Liver (tissue), 8 donors: ENCODE measurements at regions not wholly inside any gene's neighbourhood (a gene's known extent, or its start where the extent isn't known, plus 50 kb on each side); places are given as distances from the start of the nearest gene placed in this dataset.

Experiments used
- DNase-seq: peaks from one replicate; pipeline ENCODE4 v3.0.0-alpha.2; 2017; ENCODE audit warnings: low spot score
- H3K27ac ChIP-seq, 2 donors: one replicate each; pipeline ENCODE4 v1.7.0; 2013; ENCODE audit warnings: inconsistent platforms in 2 of 2, low read length in 2 of 2, control low read depth in 1 of 2, low read depth in 1 of 2, mild to moderate bottlenecking in 1 of 2
- H3K27me3 ChIP-seq, 4 donors: one replicate each; pipeline versions ENCODE4 v1.6.1 to v1.7.0; 2013; ENCODE audit warnings: low read length in 3 of 4, inconsistent platforms in 1 of 4, mild to moderate bottlenecking in 1 of 4, moderate library complexity in 1 of 4; ENCODE audit not compliant: control insufficient read depth in 4 of 4, insufficient read depth in 4 of 4
- H3K36me3 ChIP-seq, 4 donors: one replicate each; pipeline versions ENCODE4 v1.6.1 to v1.7.0; 2013; ENCODE audit warnings: low read length in 3 of 4, mild to moderate bottlenecking in 3 of 4, low read depth in 1 of 4, moderate library complexity in 1 of 4; ENCODE audit not compliant: control insufficient read depth in 4 of 4, insufficient read depth in 3 of 4
- H3K4me1 ChIP-seq, 4 donors: one replicate each; pipeline versions ENCODE4 v1.6.1 to v1.7.0; 2013; ENCODE audit warnings: low read length in 3 of 4, mild to moderate bottlenecking in 3 of 4, moderate library complexity in 1 of 4; ENCODE audit not compliant: control insufficient read depth in 4 of 4, insufficient read depth in 4 of 4
- H3K4me3 ChIP-seq, 3 donors: one replicate each; pipeline versions ENCODE4 v1.6.1 to v1.7.0; 2013; ENCODE audit warnings: low read length in 3 of 3, control low read depth in 1 of 3, low read depth in 1 of 3, mild to moderate bottlenecking in 1 of 3
- H3K9ac ChIP-seq, 2 donors: one replicate each; pipeline ENCODE4 v1.7.0; 2013; ENCODE audit warnings: low read length in 2 of 2, mild to moderate bottlenecking in 2 of 2, moderate library complexity in 2 of 2, control low read depth in 1 of 2, low read depth in 1 of 2
- H3K9me3 ChIP-seq, 4 donors: one replicate each; pipeline versions ENCODE4 v1.6.1 to v1.7.0; 2013; ENCODE audit warnings: low read length in 3 of 4; ENCODE audit not compliant: control insufficient read depth in 4 of 4
- EGR1 ChIP-seq, 2 donors: IDR thresholded peaks; 2 replicates each; pipeline ENCODE4 v1.6.1; 2016 to 2018; ENCODE audit warnings: antibody characterized with exemption in 2 of 2, low read depth in 2 of 2
- FOXA2 ChIP-seq: IDR thresholded peaks from 2 replicates; pipeline ENCODE4 v1.6.1; 2016; ENCODE audit warnings: antibody characterized with exemption
- GABPA ChIP-seq, 2 donors: IDR thresholded peaks in 1 of 2; conservative IDR thresholded peaks in 1 of 2; 2 replicates each; pipeline ENCODE4 v1.6.1; 2016; ENCODE audit warnings: antibody characterized with exemption in 2 of 2, mild to moderate bottlenecking in 1 of 2, moderate library complexity in 1 of 2
- HNF4G ChIP-seq: IDR thresholded peaks from 2 replicates; pipeline ENCODE4 v1.6.1; 2016; ENCODE audit warnings: antibody characterized with exemption
- JUND ChIP-seq, 2 donors: IDR thresholded peaks; 2 replicates each; pipeline ENCODE4 v1.6.1; 2016; ENCODE audit warnings: antibody characterized with exemption in 2 of 2
- RAD21 ChIP-seq, 2 donors: IDR thresholded peaks; 2 replicates each; pipeline ENCODE4 v1.6.1; 2016; ENCODE audit warnings: antibody characterized with exemption in 2 of 2, mild to moderate bottlenecking in 2 of 2
- RXRA ChIP-seq, 2 donors: IDR thresholded peaks; 2 replicates each; pipeline ENCODE4 v1.6.1; 2017 to 2018; ENCODE audit warnings: antibody characterized with exemption in 2 of 2, mild to moderate bottlenecking in 1 of 2
- SP1 ChIP-seq: IDR thresholded peaks from 2 replicates; pipeline ENCODE4 v1.6.1; 2018; ENCODE audit warnings: antibody characterized with exemption, mild to moderate bottlenecking
- YY1 ChIP-seq: IDR thresholded peaks from 2 replicates; pipeline ENCODE4 v1.6.1; 2016; ENCODE audit warnings: antibody characterized with exemption, mild to moderate bottlenecking
- WGBS: extraction: QIAGEN DNeasy Blood & Tissue Kit; methylation state at CpG from one replicate; pipeline ENCODE4 v1.1.7; 2013; 5-methylcytosine and 5-hydroxymethylcytosine counted together
- TF ChIP-seq, protein P1 (sequence below): IDR thresholded peaks from 2 replicates; pipeline ENCODE4 v1.6.1; 2016; ENCODE audit warnings: antibody characterized with exemption
- TF ChIP-seq, protein P2 (sequence below): fragments of 150-350 bp; IDR thresholded peaks from 2 replicates; pipeline ENCODE4 v1.5.1; 2017; ENCODE audit warnings: improper control_type of control experiment, low read depth, low read length; ENCODE audit not compliant: missing input control
- donor health status: healthy.
- donor health status: healthy.
- donor health status: healthy.
- donor health status: healthy.
- donor health status: healthy.

DNA sequence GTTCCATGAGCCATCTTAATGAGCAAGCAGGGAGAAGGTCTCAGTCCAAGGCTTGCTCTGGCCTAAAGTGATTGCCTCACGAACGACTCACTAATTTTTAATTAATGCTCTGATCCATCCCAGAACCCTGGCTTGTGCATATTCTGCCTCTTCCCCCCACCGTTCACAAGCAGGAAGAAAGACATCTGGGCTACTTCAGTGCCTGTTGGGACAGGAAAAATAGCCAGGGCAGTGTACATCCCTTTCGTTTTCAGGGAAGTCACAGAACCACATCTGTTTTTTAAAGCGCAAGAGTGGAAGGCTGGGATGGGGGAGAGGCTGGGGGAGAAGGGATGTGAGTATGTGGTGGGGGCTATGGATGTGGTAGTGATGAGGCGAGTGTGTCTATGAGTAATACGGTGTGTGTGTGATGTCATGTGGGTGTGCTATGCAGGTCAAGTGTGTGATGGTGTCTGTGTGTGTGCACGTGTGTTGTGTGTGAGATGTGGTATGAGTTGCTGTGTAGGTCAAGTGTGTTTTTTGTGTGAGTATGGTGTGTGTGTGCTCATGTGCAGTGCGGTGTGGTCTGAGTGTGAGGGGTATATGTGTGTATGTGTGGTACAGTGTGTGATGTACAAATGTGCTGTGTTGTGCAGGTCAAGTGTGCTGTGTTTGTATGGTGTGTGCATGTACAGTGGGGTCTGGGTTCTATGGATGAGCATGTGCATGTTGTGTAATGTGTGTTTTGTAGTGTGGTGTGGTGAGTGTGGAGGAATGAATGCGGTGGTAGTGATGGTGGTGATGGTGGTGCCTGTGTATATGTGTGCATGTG lies 64.9 kb upstream of the SYT6 start:
- WGBS: 78% methylated on average over 10 of the region's 10 CpGs
- H3K36me3 ChIP-seq: no peaks in the 10 kb centered on the region
- H3K4me3 ChIP-seq: no peak overlapping the region
- H3K9ac ChIP-seq: no peak overlapping the region
- no peaks in the 10 kb centered on the region for H3K4me1 ChIP-seq
- no peaks in the 10 kb centered on the region for H3K27me3 ChIP-seq
- TF ChIP-seq HNF4G: no peak
- no peak for TF ChIP-seq YY1
- peak overlapping the region in 1 of 2 donors; percentile 19 for H3K27ac ChIP-seq
- no peak for DNase-seq
- H3K9me3 ChIP-seq: no peaks in the 10 kb centered on the region

DNA sequence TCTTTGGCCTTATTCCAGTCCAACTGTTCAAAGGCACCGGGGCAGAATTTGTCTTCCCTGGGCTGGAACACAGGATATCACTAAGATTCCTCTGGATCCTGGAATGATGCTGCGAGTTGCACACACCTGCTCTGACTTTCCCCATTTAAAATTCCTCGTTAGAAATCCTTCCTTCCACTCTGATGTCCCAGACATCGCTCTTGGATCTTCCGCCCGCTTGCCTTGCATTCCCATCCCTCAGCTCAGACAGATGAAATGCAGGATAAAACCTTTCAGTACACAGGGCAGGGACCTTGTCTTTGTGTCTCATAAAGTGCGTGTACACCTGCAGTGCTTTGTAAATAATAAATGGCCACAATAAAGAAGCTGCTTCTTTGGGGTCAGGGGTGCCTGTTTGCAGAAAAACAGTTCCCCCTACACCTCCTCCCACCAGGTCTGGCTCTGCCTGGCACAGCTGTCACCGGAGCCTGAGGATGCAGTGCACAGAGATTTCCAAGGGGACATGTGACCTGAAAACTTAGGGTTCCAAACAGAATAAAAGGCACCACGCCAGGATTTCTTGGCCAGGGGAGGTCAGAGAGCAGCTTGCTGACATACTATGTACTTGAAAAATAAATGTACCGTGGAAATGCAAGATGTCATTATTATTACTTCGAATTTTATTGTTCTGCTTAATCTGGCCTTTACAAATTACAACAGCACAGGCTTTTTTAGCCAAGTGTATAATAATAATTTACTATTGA lies 62.9 kb upstream of the SYT6 start:
- no peak overlapping the region for H3K27ac ChIP-seq
- H3K4me1 ChIP-seq: no peaks in the 10 kb centered on the region
- H3K4me3 ChIP-seq: no peak overlapping the region
- peaks cover 0 to 3% (median 0%) of the 10 kb centered on the region in 4 donors for H3K27me3 ChIP-seq
- TF ChIP-seq, protein P1, sequence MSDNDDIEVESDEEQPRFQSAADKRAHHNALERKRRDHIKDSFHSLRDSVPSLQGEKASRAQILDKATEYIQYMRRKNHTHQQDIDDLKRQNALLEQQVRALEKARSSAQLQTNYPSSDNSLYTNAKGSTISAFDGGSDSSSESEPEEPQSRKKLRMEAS: no peak
- TF ChIP-seq FOXA2 (no peak), EGR1 (IDR thresholded peaks at IDR 0.05; ENCODE audit: low read depth in 2 of 2) (no peak), JUND (IDR thresholded peaks at IDR 0.05) (no peak), GABPA (IDR thresholded peaks at IDR 0.05 in 1 of 2, conservative IDR thresholded peaks at IDR 0.05 in 1 of 2) (no peak), HNF4G (no peak)
- H3K36me3 ChIP-seq: no peaks in the 10 kb centered on the region
- 71% methylated on average over 11 of the region's 11 CpGs for WGBS
- DNase-seq: no peak
- H3K9ac ChIP-seq: no peak overlapping the region
- no peaks in the 10 kb centered on the region for H3K9me3 ChIP-seq

- no peak overlapping the region for H3K27ac ChIP-seq
- H3K9me3 ChIP-seq: no peaks in the 10 kb centered on the region
- TF ChIP-seq HNF4G (no peak), SP1 (no peak), FOXA2 (no peak), EGR1 (IDR thresholded peaks at IDR 0.05; ENCODE audit: low read depth in 2 of 2) (no peak), RXRA (IDR thresholded peaks at IDR 0.05) (no peak), RAD21 (IDR thresholded peaks at IDR 0.05) (peak in 1 of 2 donors; percentile 24)
- TF ChIP-seq, protein P2, sequence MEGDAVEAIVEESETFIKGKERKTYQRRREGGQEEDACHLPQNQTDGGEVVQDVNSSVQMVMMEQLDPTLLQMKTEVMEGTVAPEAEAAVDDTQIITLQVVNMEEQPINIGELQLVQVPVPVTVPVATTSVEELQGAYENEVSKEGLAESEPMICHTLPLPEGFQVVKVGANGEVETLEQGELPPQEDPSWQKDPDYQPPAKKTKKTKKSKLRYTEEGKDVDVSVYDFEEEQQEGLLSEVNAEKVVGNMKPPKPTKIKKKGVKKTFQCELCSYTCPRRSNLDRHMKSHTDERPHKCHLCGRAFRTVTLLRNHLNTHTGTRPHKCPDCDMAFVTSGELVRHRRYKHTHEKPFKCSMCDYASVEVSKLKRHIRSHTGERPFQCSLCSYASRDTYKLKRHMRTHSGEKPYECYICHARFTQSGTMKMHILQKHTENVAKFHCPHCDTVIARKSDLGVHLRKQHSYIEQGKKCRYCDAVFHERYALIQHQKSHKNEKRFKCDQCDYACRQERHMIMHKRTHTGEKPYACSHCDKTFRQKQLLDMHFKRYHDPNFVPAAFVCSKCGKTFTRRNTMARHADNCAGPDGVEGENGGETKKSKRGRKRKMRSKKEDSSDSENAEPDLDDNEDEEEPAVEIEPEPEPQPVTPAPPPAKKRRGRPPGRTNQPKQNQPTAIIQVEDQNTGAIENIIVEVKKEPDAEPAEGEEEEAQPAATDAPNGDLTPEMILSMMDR: no peak
- whole genome bisulfite sequencing: 83% methylated on average over 4 of the region's 4 CpGs
- H3K36me3 ChIP-seq: no peaks in the 10 kb centered on the region
- H3K27me3 ChIP-seq: peaks cover 0 to 3% (median 0%) of the 10 kb centered on the region in 4 donors
- DNase-seq: no peak
- H3K4me1 ChIP-seq: no peaks in the 10 kb centered on the region
- H3K9ac ChIP-seq: no peak overlapping the region
- no peak overlapping the region for H3K4me3 ChIP-seq
These were observed 61.8 kb upstream of the SYT6 start for GRCh38 chr1:114215436-114215835.
